OCI-LY3 (cell line): ENCODE measurements at regions not wholly inside any gene's neighbourhood (a gene's known extent, or its start where the extent isn't known, plus 50 kb on each side); places are given as distances from the start of the nearest gene placed in this dataset.
"Not testable (repeated sequence)": the region's sequence is repeated elsewhere in the genome, so short reads cannot be mapped to it uniquely, and the experiment has no call there.

ENCODE experiments used
- H2AFZ ChIP-seq: fragments of 200-600, 300-600 bp; shearing (Covaris generic); 2 replicates; pipeline ENCODE4 v1.6.0; 2014; ENCODE audit warnings: antibody characterized with exemption, low read depth, low read length
- H3K27ac ChIP-seq: fragments of 200-600, 300-600 bp; sonication (generic); 2 replicates; pipeline ENCODE4 v1.5.1; 2014; ENCODE audit warnings: mild to moderate bottlenecking, low read length, moderate library complexity, mixed read lengths
- H3K27me3 ChIP-seq: fragments of 200-600, 300-600 bp; sonication (generic); 2 replicates; pipeline ENCODE4 v1.6.1; 2014; ENCODE audit warnings: low read depth, low read length, mixed read lengths
- H3K36me3 ChIP-seq: fragments of 200-600, 300-600 bp; sonication (generic); replicated peaks from 2 replicates; pipeline ENCODE3; 2014; ENCODE audit warnings: low read depth, low read length, mixed read lengths
- H3K4me1 ChIP-seq: fragments of 300-600, 200-600 bp; sonication (generic); 2 replicates; pipeline ENCODE4 v1.6.1; 2014; ENCODE audit warnings: low read length, mixed read lengths
- H3K4me2 ChIP-seq: fragments of 200-600, 300-600 bp; sonication (generic); 2 replicates; pipeline ENCODE4 v1.6.1; 2014; ENCODE audit warnings: low read length, mixed read lengths
- H3K4me3 ChIP-seq: fragments of 300-600, 200-600 bp; sonication (generic); 2 replicates; pipeline ENCODE4 v1.5.1; 2014; ENCODE audit warnings: antibody characterized with exemption, mild to moderate bottlenecking, low read length, moderate library complexity
- H3K79me2 ChIP-seq: fragments of 300-600, 200-600 bp; shearing (Covaris generic); 2 replicates; pipeline ENCODE4 v1.6.1; 2014; ENCODE audit warnings: mild to moderate bottlenecking, low read length, mixed read lengths
- H3K9ac ChIP-seq: fragments of 300-600, 200-600 bp; shearing (Covaris generic); 2 replicates; pipeline ENCODE4 v1.6.0; 2014; ENCODE audit warnings: mild to moderate bottlenecking, low read length, moderate library complexity
- H3K9me3 ChIP-seq: fragments of 200-600, 300-600 bp; shearing (Covaris generic); 2 replicates; pipeline ENCODE4 v1.6.1; 2014; ENCODE audit warnings: low read length, mixed read lengths; ENCODE audit not compliant: insufficient read depth
- H4K20me1 ChIP-seq: fragments of 200-600, 300-600 bp; sonication (generic); 2 replicates; pipeline ENCODE4 v1.6.1; 2016; ENCODE audit warnings: low read length, mixed read lengths; ENCODE audit not compliant: insufficient read depth
- EZH2phosphoT487 ChIP-seq: fragments of 200-600 bp; shearing (Covaris generic); IDR thresholded peaks from 2 replicates; pipeline ENCODE4 v1.6.1; 2018; ENCODE audit warnings: antibody characterized with exemption, mixed run types, low read depth
- TF ChIP-seq, protein P1 (sequence below): fragments of 200-600, 300-600 bp; sonication (generic); IDR thresholded peaks from 2 replicates; pipeline ENCODE4 v1.5.1; 2014; ENCODE audit warnings: antibody characterized with exemption, low read length, low read depth

DNA sequence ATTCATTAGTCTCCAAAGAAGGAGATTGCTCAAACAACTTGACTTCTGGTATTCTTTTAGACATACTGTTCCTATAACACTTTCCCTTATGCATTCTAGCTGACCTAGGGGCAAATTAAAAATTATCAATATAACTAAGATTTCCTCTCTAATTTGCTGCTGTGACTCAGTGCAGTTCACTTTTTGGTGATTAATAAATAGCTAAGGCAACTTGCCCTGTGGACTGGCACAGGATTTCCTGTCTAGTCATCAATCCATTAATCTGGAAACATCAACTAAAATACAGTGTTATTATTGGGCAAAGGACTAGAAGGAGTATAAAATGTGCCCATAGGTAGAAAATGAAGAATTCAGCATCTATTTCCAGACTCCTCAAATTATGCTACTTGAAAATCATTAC, 83.5 kb upstream of the SERPINE2 start:
- no peaks in the 10 kb centered on the region for H3K9me3 ChIP-seq
- no peak overlapping the region for H3K27ac ChIP-seq
- no peak for TF ChIP-seq EZH2phosphoT487
- H3K79me2 ChIP-seq: no peaks in the 10 kb centered on the region
- H3K4me1 ChIP-seq: no peaks in the 10 kb centered on the region
- H3K9ac ChIP-seq: no peak overlapping the region
- H4K20me1 ChIP-seq: no peaks in the 10 kb centered on the region
- H3K36me3 ChIP-seq: no peaks in the 10 kb centered on the region
- H3K4me2 ChIP-seq: no peak overlapping the region
- no peak overlapping the region for H2AFZ ChIP-seq
- H3K27me3 ChIP-seq: no peaks in the 10 kb centered on the region
- no peak overlapping the region for H3K4me3 ChIP-seq

DNA sequence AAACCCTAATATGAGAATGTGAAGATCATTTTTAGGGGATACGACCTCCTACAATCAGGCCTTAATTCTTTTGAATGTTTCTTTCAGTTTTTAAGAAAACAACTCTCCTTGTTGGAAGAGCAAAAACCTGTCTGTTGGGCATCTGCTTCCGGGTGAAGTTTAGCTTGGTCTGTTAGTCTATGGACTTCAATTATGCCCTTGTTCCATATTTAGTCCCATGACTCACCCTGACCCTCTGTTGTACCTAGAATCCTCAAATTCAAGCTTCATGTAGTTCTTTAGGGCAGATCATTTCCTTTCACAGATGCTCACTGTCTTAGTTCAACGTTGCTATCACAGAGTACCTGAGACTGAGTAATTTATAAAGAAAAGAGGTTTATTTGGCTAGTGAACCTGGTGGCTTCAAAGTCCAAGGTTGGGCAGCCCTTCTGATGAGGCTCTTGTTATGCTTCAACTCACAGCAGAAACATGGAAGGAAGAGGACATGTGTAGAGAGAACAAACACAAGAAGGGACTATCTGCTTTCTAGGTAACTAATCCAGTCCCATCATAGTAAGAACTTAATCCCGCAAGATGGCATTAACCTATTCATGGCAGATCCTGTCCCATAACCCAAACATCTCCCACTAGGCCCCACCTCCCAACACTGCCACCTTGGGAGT, 82.5 kb upstream of the SERPINE2 start:
- no peaks in the 10 kb centered on the region for H3K36me3 ChIP-seq
- H3K9ac ChIP-seq: no peak overlapping the region
- no peak overlapping the region for H3K27ac ChIP-seq
- H4K20me1 ChIP-seq: no peaks in the 10 kb centered on the region
- H2AFZ ChIP-seq: no peak overlapping the region
- no peaks in the 10 kb centered on the region for H3K27me3 ChIP-seq
- no peaks in the 10 kb centered on the region for H3K9me3 ChIP-seq
- TF ChIP-seq, protein P1, sequence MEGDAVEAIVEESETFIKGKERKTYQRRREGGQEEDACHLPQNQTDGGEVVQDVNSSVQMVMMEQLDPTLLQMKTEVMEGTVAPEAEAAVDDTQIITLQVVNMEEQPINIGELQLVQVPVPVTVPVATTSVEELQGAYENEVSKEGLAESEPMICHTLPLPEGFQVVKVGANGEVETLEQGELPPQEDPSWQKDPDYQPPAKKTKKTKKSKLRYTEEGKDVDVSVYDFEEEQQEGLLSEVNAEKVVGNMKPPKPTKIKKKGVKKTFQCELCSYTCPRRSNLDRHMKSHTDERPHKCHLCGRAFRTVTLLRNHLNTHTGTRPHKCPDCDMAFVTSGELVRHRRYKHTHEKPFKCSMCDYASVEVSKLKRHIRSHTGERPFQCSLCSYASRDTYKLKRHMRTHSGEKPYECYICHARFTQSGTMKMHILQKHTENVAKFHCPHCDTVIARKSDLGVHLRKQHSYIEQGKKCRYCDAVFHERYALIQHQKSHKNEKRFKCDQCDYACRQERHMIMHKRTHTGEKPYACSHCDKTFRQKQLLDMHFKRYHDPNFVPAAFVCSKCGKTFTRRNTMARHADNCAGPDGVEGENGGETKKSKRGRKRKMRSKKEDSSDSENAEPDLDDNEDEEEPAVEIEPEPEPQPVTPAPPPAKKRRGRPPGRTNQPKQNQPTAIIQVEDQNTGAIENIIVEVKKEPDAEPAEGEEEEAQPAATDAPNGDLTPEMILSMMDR: no peak
- no peak for TF ChIP-seq EZH2phosphoT487
- no peaks in the 10 kb centered on the region for H3K79me2 ChIP-seq
- no peak overlapping the region for H3K4me2 ChIP-seq
- H3K4me3 ChIP-seq: no peak overlapping the region
- H3K4me1 ChIP-seq: no peaks in the 10 kb centered on the region

DNA sequence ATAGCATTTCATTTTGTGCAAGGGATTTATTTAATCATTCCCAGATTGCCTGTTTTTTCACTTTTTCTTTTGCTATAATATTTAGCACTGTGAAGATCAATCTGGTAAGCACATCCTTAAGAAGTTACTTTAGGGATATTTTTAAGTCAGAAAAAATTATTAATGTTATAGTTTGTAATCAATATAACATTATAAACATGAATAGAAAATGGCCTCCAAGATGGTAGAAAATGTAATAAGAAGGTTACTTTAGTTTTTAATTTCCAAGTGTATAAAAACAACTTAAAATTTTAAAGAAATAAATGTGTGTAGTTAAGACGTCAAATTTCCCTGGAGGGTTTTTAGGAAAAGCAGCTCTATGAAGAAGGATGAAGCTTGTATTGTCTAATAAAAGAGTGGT, 81.9 kb upstream of the SERPINE2 start:
- Histone ChIP-seq H3K9me3 (no peaks in the 10 kb centered on the region), H2AFZ (no peak overlapping the region), H3K79me2 (no peaks in the 10 kb centered on the region), H3K27me3 (no peaks in the 10 kb centered on the region), H3K9ac (no peak overlapping the region), H4K20me1 (no peaks in the 10 kb centered on the region), H3K27ac (no peak overlapping the region), H3K4me2 (no peak overlapping the region), H3K4me1 (no peaks in the 10 kb centered on the region), H3K36me3 (no peaks in the 10 kb centered on the region), H3K4me3 (no peak overlapping the region)
- no peak for TF ChIP-seq EZH2phosphoT487
- TF ChIP-seq, protein P1: no peak

DNA sequence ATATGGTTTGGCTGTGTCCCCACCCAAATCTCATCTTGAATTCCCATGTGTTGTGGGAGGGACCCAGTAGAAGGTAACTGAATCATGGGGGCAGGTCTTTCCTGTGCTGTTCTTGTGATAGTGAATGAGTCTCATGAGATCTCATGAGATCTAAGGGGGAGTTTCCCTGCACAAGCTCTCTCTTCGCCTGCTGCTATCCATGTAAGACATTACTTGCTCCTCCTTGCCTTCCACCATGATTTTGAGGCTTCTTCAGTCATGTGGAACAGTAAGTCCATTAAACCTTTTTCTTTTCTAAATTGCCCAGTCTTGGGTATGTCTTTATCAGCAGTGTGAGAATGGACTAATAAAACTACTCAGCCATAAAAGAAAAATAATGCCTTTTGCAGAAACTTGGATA, 80.8 kb upstream of the SERPINE2 start:
- not testable (repeated sequence) for H3K9ac ChIP-seq, H3K36me3 ChIP-seq, H3K79me2 ChIP-seq, H3K27me3 ChIP-seq, H3K27ac ChIP-seq, H3K4me3 ChIP-seq, H3K9me3 ChIP-seq, H3K4me1 ChIP-seq, H2AFZ ChIP-seq, H4K20me1 ChIP-seq, H3K4me2 ChIP-seq

DNA sequence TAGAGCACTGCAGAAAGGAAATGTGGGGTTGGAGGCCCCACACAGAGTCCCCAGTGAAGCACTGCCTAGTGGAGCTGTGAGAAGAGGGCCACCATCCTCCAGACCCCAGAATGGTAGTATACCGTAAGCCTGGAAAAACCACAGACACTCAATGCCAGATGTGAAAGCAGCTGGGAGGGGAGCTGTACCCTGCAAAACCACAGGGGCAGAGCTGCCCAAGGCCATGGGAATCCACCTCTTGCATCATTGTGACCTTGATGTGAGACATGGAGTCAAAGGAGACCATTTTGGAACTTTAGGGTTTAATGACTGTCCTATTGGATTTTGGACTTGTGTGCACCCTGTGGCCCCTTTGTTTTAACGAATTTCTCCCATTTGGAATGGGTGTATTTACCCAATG, 75.3 kb upstream of the SERPINE2 start:
- Histone ChIP-seq H3K4me2 (no peak overlapping the region), H4K20me1 (no peaks in the 10 kb centered on the region), H3K4me1 (no peaks in the 10 kb centered on the region), H3K9ac (no peak overlapping the region), H3K9me3 (no peaks in the 10 kb centered on the region), H2AFZ (no peak overlapping the region), H3K27ac (no peak overlapping the region), H3K27me3 (no peaks in the 10 kb centered on the region), H3K36me3 (no peaks in the 10 kb centered on the region), H3K4me3 (no peak overlapping the region), H3K79me2 (no peaks in the 10 kb centered on the region)
- TF ChIP-seq, protein P1: no peak
- TF ChIP-seq EZH2phosphoT487: no peak

DNA sequence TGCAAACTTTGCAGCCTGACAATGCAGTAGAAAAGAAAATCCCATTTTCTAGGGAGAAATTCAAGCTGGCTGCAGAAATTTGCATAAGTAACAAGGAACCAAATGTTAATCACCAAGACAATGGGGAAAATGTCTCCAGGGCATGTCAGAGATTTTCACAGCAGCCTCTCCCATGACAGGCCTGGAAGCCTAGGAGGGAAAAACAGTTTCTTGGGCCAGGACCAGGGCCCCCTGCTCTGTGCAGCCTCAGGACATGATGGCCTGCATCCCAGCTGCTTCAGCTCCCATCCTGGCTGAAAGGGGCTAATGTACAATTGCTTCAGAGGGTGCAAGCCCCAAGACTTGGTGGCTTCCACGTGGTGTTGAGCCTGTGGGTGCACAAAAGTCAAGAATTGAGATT, 74.8 kb upstream of the SERPINE2 start:
- H3K27me3 ChIP-seq, H3K4me1 ChIP-seq, H3K9ac ChIP-seq, H4K20me1 ChIP-seq, H3K4me3 ChIP-seq, H3K9me3 ChIP-seq, H3K36me3 ChIP-seq, H2AFZ ChIP-seq, H3K27ac ChIP-seq, H3K4me2 ChIP-seq, H3K79me2 ChIP-seq: not testable (repeated sequence)
